Kidney (tissue), 13 donors: ENCODE measurements at regions not wholly inside any gene's neighbourhood (a gene's known extent, or its start where the extent isn't known, plus 50 kb on each side); places are given as distances from the start of the nearest gene placed in this dataset.

Experiments used
- DNase-seq, 5 donors: peaks; one replicate each; pipeline ENCODE4 v3.0.0-alpha.2; 2013 to 2020
- FAIRE-seq: peaks from 2 replicates; lab custom pipeline; 2012; peaks lifted over from hg19 to GRCh38; lab: Jason Lieb, UNC
- H3K27ac ChIP-seq, 2 donors: one replicate each; pipeline ENCODE4 v1.7.0; 2013; ENCODE audit warnings: low read depth in 2 of 2, low read length in 2 of 2, inconsistent platforms in 1 of 2
- H3K27me3 ChIP-seq: one replicate; pipeline ENCODE4 v1.7.1; 2013; ENCODE audit warnings: low read length, inconsistent platforms; ENCODE audit not compliant: control insufficient read depth, insufficient read depth
- H3K36me3 ChIP-seq, 3 donors: one replicate each; pipeline versions ENCODE4 v1.7.0 to v1.7.1; 2013; ENCODE audit warnings: low read length in 3 of 3, control low read depth in 1 of 3, inconsistent platforms in 1 of 3; ENCODE audit not compliant: insufficient read depth in 3 of 3, control insufficient read depth in 2 of 3
- H3K4me1 ChIP-seq, 3 donors: one replicate each; pipeline versions ENCODE4 v1.7.0 to v1.7.1; 2013; ENCODE audit warnings: low read length in 3 of 3, inconsistent platforms in 1 of 3, low read depth in 1 of 3; ENCODE audit not compliant: control insufficient read depth in 2 of 3, insufficient read depth in 2 of 3
- H3K4me3 ChIP-seq, 3 donors: one replicate each; pipeline versions ENCODE4 v1.7.0 to v1.8.1; 2013; ENCODE audit warnings: low read length in 3 of 3, control low read depth in 1 of 3, inconsistent platforms in 1 of 3
- H3K9ac ChIP-seq, 3 donors: one replicate each; pipeline versions ENCODE4 v1.7.0 to v1.7.1; 2013; ENCODE audit warnings: low read length in 3 of 3, control low read depth in 1 of 3, inconsistent platforms in 1 of 3
- H3K9me3 ChIP-seq, 3 donors: one replicate each; pipeline versions ENCODE4 v1.7.0 to v1.7.1; 2013; ENCODE audit warnings: low read length in 3 of 3, control low read depth in 1 of 3, inconsistent platforms in 1 of 3; ENCODE audit not compliant: control insufficient read depth in 2 of 3, insufficient read depth in 1 of 3
- intact Hi-C: fragments of 100-400 bp; cut with DNase I; formaldehyde crosslinking; loops from one replicate; pipeline ENCODE4 v1.11.1; 2022
- TF ChIP-seq, protein P1 (sequence below): IDR thresholded peaks from 3 replicates; pipeline ENCODE4 v1.5.1; 2012; ENCODE audit warnings: mild to moderate bottlenecking, moderate library complexity, borderline replicate concordance; ENCODE audit not compliant: insufficient read depth; ENCODE audit errors: extremely low read depth
- donor health status: control.
- donor health status: control.
- donor health status: control.
- donor health status: control.
- donor health status: control.
- donor health status: DM: yes; HTN: yes; CAD: no.
- donor health status: Normal renal cell carcinoma (clear cell type).

DNA sequence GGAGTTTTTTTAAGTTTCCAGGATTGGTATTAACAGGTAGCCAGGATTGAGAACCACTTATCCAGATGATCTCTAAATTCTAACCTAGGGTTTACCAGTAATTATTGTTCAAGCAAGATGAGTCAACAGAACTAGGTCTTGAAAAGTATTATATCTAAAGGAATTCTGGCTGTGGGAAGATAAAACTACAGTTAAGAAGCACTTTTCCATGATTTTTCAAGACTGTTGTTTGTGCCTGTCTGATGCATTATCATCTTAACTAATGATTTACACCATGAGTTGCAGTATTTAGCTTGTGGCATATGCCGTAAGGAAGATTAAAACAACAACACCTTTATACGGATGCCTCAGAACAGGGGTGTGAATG lies 142.2 kb upstream of the CCDC68 start:
- Histone ChIP-seq H3K36me3 (no peaks in the 10 kb centered on the region), H3K9me3 (no peaks in the 10 kb centered on the region), H3K4me3 (no peak overlapping the region), H3K27me3 (no peaks in the 10 kb centered on the region), H3K4me1 (peaks cover 0 to 4% (median 0%) of the 10 kb centered on the region in 3 donors), H3K27ac (no peak overlapping the region), H3K9ac (no peak overlapping the region)
- FAIRE-seq (no peak), DNase-seq (no peak)
- intact Hi-C loops: no loop called here
- TF ChIP-seq, protein P1, sequence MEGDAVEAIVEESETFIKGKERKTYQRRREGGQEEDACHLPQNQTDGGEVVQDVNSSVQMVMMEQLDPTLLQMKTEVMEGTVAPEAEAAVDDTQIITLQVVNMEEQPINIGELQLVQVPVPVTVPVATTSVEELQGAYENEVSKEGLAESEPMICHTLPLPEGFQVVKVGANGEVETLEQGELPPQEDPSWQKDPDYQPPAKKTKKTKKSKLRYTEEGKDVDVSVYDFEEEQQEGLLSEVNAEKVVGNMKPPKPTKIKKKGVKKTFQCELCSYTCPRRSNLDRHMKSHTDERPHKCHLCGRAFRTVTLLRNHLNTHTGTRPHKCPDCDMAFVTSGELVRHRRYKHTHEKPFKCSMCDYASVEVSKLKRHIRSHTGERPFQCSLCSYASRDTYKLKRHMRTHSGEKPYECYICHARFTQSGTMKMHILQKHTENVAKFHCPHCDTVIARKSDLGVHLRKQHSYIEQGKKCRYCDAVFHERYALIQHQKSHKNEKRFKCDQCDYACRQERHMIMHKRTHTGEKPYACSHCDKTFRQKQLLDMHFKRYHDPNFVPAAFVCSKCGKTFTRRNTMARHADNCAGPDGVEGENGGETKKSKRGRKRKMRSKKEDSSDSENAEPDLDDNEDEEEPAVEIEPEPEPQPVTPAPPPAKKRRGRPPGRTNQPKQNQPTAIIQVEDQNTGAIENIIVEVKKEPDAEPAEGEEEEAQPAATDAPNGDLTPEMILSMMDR: no peak

GRCh38 chr18:55100817-55101457 lies 141.7 kb upstream of the CCDC68 start:
- H3K27me3 ChIP-seq: no peaks in the 10 kb centered on the region
- DNase-seq (peak in 1 of 5 donors; percentile 36), FAIRE-seq (no peak)
- H3K27ac ChIP-seq: no peak overlapping the region
- H3K36me3 ChIP-seq: no peaks in the 10 kb centered on the region
- intact Hi-C loops: no loop called here
- H3K4me1 ChIP-seq: peaks cover 0 to 4% (median 0%) of the 10 kb centered on the region in 3 donors
- TF ChIP-seq, protein P1: no peak
- peak overlapping the region in 1 of 3 donors; percentile 5 for H3K4me3 ChIP-seq
- no peaks in the 10 kb centered on the region for H3K9me3 ChIP-seq
- no peak overlapping the region for H3K9ac ChIP-seq

GRCh38 chr18:55097456-55098170 lies 138.4 kb upstream of the CCDC68 start:
- H3K4me3 ChIP-seq: no peak overlapping the region
- FAIRE-seq (no peak), DNase-seq (peak in 4 of 5 donors; percentile 79 to 96 (median 91))
- no peaks in the 10 kb centered on the region for H3K27me3 ChIP-seq
- H3K9ac ChIP-seq: no peak overlapping the region
- H3K36me3 ChIP-seq: no peaks in the 10 kb centered on the region
- H3K27ac ChIP-seq: peak overlapping the region in 1 of 2 donors; percentile 2
- intact Hi-C loops: no loop called here
- H3K9me3 ChIP-seq: no peaks in the 10 kb centered on the region
- TF ChIP-seq, protein P1: no peak
- H3K4me1 ChIP-seq: peaks cover 0 to 4% (median 0%) of the 10 kb centered on the region in 3 donors
